ENCODE measurements at regions not wholly inside any gene's neighbourhood (a gene's known extent, or its start where the extent isn't known, plus 50 kb on each side); places are given as distances from the start of the nearest gene placed in this dataset.
A peak's percentile ranks its signal among the peaks of the same experiment; 100 is the strongest.

DNA sequence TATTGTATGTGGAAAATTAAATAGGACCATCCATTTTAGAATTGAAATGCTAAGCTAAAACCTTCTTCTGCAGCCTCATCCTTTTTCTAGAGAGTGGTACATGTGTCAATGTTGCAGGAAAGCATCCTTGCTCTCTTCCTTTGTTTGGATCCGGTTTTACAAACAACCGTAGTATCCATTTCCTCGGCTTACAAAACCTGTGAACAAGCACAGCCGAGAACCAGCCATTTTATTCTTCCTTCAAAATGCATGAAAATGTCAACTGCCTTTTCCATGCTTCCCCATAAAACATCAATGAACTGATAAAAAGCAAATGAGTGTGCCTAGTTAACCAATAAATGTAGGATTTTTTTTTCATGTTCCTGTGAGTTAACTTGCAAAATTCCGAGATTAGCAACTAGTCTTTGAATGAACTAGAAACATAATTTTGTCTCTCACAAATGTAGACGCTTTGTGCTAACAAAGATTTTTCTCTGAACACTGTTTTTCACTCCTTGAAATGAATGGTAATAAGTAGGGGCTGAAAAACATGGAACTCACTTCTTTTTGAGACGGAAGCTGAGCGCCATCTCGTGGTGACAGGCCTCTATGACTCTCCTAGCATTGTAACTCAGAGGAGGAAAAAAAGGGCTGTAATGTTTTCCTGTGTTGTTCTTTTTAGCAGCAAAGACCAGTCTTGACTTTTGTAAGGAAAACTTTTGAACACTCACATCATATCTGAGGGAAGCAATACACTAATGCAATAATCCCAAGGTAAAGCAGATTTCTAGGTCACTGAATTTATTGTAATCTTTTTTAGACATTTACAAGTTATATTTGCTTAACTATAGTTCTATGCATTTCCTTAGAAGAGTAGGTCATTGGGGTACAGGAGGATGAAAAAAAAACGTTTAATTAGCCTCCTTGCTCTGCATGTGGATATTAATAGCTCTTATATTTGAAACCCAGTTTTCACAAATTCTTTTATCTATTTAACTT lies 157.4 kb upstream of the FOXG1 start:
- H3K27ac ChIP-seq (ENCODE audit: low read length) = no peak overlapping the region

GRCh38 chr14:28612414-28612813 lies 154.2 kb upstream of the FOXG1 start:
- Histone ChIP-seq H3K9ac (ENCODE audit: low read depth, low read length) (no peak overlapping the region), H3K9me3 (ENCODE audit: insufficient read depth, low read length, severe bottlenecking) (no peaks in the 10 kb centered on the region), H3K4me1 (ENCODE audit: insufficient read depth, low read length) (no peaks in the 10 kb centered on the region), H3K27me3 (ENCODE audit: insufficient read depth, low read length, poor library complexity) (no peaks in the 10 kb centered on the region), H3K79me2 (ENCODE audit: insufficient read depth, low read length) (no peaks in the 10 kb centered on the region), H3K27ac (ENCODE audit: low read length) (no peak overlapping the region), H3K4me3 (ENCODE audit: low read depth in 1 of 2, low read length in 2 of 2) (no peak overlapping the region), H4K20me1 (ENCODE audit: insufficient read depth, low read length) (no peaks in the 10 kb centered on the region), H3K4me2 (ENCODE audit: insufficient read depth, low read length) (no peak overlapping the region), H3K36me3 (ENCODE audit: insufficient read depth, low read length) (no peaks in the 10 kb centered on the region), H2AFZ (ENCODE audit: low read depth, low read length) (no peak overlapping the region)
- DNase-seq (no peak), ATAC-seq (ENCODE audit: insufficient read depth, low read depth) (no peak)
- TF ChIP-seq CTCF (IDR thresholded peaks at IDR 0.05; ENCODE audit: borderline replicate concordance, extremely low read depth, low read length, poor library complexity, severe bottlenecking) = no peak
- TF ChIP-seq EZH2 (IDR thresholded peaks at IDR 0.05; ENCODE audit: borderline replicate concordance, low read depth, low read length, severe bottlenecking) = no peak

More for the DNA sequence above, 157.4 kb upstream of the FOXG1 start:
- no peak overlapping the region for H2AFZ ChIP-seq (ENCODE audit: low read depth, low read length)
- H3K9ac ChIP-seq (ENCODE audit: low read depth, low read length) = no peak overlapping the region
- peak; percentile 56; the same call in 1 of the 3 replicates for ATAC-seq (ENCODE audit: insufficient read depth, low read depth)
- peak; percentile 82 for TF ChIP-seq CTCF (IDR thresholded peaks at IDR 0.05; ENCODE audit: borderline replicate concordance, extremely low read depth, low read length, poor library complexity, severe bottlenecking)
- TF ChIP-seq EZH2 (IDR thresholded peaks at IDR 0.05; ENCODE audit: borderline replicate concordance, low read depth, low read length, severe bottlenecking) = no peak
- peak; percentile 40 for DNase-seq
- H3K4me2 ChIP-seq (ENCODE audit: insufficient read depth, low read length) = no peak overlapping the region
- no peaks in the 10 kb centered on the region for H3K79me2 ChIP-seq (ENCODE audit: insufficient read depth, low read length)
- H3K27me3 ChIP-seq (ENCODE audit: insufficient read depth, low read length, poor library complexity) = no peaks in the 10 kb centered on the region
- no peaks in the 10 kb centered on the region for H3K36me3 ChIP-seq (ENCODE audit: insufficient read depth, low read length)
- H4K20me1 ChIP-seq (ENCODE audit: insufficient read depth, low read length) = no peaks in the 10 kb centered on the region
- H3K9me3 ChIP-seq (ENCODE audit: insufficient read depth, low read length, severe bottlenecking) = no peaks in the 10 kb centered on the region
- H3K4me1 ChIP-seq (ENCODE audit: insufficient read depth, low read length) = no peaks in the 10 kb centered on the region
- no peak overlapping the region for H3K4me3 ChIP-seq (ENCODE audit: low read depth in 1 of 2, low read length in 2 of 2)

DNA sequence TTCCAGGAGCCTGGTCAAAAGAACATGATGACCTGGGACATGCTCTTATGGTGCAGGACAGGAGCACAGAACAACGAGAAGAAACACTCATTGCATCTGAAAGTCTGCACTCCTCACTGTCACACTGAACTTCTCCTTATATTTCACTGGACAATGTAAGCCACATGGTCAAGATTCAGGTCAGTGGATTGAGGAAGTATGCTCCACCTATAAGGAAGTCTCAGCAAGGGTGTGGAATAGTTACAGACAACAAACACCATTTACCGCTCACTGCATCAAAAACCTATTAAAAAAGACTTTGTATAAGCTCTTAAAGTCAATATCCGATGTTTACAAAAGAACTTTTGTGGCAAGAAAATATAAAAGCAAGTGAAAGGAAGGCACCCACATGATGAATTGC lies 153.1 kb upstream of the FOXG1 start:
- Histone ChIP-seq H3K36me3 (ENCODE audit: insufficient read depth, low read length) (no peaks in the 10 kb centered on the region), H3K9me3 (ENCODE audit: insufficient read depth, low read length, severe bottlenecking) (no peaks in the 10 kb centered on the region), H3K27ac (ENCODE audit: low read length) (no peak overlapping the region), H3K9ac (ENCODE audit: low read depth, low read length) (no peak overlapping the region), H4K20me1 (ENCODE audit: insufficient read depth, low read length) (no peaks in the 10 kb centered on the region), H3K4me1 (ENCODE audit: insufficient read depth, low read length) (no peaks in the 10 kb centered on the region), H3K27me3 (ENCODE audit: insufficient read depth, low read length, poor library complexity) (no peaks in the 10 kb centered on the region), H3K4me2 (ENCODE audit: insufficient read depth, low read length) (no peak overlapping the region), H3K4me3 (ENCODE audit: low read depth in 1 of 2, low read length in 2 of 2) (no peak overlapping the region), H2AFZ (ENCODE audit: low read depth, low read length) (no peak overlapping the region), H3K79me2 (ENCODE audit: insufficient read depth, low read length) (no peaks in the 10 kb centered on the region)
- TF ChIP-seq EZH2 (IDR thresholded peaks at IDR 0.05; ENCODE audit: borderline replicate concordance, low read depth, low read length, severe bottlenecking) (no peak), CTCF (IDR thresholded peaks at IDR 0.05; ENCODE audit: borderline replicate concordance, extremely low read depth, low read length, poor library complexity, severe bottlenecking) (no peak)
- ATAC-seq (ENCODE audit: insufficient read depth, low read depth) (no peak), DNase-seq (no peak)
